Fibroblast of villous mesenchyme (primary cell): ENCODE measurements at regions not wholly inside any gene's neighbourhood (a gene's known extent, or its start where the extent isn't known, plus 50 kb on each side); places are given as distances from the start of the nearest gene placed in this dataset.

ENCODE experiments used
- DNase-seq: peaks from one replicate; pipeline ENCODE4 v3.0.0-alpha.2; 2010; ENCODE audit warnings: low read depth
- H3K4me3 ChIP-seq: 2 replicates; pipeline ENCODE4 v1.5.1; 2011; ENCODE audit warnings: low read depth, mild to moderate bottlenecking, low read length
- TF ChIP-seq, protein P1 (sequence below): IDR thresholded peaks from 2 replicates; pipeline ENCODE4 v1.5.1; 2012; ENCODE audit warnings: low read depth, mild to moderate bottlenecking, low read length; ENCODE audit not compliant: insufficient read depth

DNA sequence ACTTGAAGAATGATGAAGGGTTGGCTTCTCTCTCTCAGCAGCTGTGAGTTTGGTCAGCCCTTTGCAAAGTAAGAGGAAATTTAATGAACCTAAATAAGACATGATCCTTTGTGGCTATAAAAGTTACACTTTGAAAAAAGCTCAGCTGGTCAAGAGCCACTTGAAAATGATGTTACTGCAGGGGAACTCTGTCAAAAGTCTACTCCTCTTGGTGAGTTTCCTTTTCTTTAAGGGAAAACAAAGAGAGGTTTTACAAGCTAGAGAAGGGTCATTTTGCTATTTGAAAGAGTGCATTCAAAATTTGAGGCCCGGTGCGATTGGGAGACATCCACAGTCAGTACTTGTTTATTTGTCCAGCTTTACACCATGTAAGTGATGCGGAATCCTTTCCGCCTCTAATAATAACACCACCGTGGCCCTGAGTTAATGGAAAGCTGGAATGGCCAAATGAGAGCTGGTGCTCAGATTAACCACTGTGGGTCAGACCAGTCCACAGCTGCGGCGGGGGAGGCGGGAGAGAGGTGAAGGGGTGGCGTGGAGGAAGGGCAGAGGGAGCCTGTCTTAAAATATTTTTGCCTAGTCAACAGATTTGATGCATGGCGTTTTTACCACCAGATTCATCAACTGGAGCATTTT lies 404.0 kb downstream of the TLE4 start:
- TF ChIP-seq, protein P1, sequence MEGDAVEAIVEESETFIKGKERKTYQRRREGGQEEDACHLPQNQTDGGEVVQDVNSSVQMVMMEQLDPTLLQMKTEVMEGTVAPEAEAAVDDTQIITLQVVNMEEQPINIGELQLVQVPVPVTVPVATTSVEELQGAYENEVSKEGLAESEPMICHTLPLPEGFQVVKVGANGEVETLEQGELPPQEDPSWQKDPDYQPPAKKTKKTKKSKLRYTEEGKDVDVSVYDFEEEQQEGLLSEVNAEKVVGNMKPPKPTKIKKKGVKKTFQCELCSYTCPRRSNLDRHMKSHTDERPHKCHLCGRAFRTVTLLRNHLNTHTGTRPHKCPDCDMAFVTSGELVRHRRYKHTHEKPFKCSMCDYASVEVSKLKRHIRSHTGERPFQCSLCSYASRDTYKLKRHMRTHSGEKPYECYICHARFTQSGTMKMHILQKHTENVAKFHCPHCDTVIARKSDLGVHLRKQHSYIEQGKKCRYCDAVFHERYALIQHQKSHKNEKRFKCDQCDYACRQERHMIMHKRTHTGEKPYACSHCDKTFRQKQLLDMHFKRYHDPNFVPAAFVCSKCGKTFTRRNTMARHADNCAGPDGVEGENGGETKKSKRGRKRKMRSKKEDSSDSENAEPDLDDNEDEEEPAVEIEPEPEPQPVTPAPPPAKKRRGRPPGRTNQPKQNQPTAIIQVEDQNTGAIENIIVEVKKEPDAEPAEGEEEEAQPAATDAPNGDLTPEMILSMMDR: no peak
- DNase-seq: no peak
- no peak overlapping the region for H3K4me3 ChIP-seq

DNA sequence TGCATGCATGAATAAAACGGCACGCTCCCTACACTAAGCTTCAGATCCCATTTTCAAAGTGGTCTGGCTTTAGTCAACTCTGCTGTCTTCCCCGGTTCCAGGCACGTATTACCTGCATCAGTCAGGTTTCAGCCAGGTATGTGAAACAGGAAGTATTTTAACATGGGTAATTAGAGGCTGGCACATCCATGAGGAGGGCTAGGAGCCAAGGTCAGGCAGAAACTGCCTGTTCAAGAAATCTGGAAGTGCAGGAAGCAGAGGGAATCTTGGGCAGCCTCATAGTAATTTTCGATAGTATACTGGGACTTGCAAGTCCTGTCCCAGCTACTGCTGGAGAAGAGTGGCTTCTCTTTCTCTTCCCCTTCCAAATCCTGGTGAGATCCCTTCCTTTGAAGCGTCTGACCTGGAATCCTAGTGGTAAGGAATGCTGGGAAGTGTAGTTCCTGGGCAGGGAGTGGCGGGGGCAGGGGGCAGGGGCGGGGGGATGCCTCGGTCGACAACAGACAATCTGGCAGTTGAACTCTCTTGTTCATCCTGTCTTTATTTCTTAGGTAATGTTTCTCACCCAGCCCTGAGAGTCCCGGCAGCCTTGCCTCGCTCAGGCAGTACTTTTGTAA lies 403.1 kb downstream of the TLE4 start:
- DNase-seq: no peak
- H3K4me3 ChIP-seq: no peak overlapping the region
- TF ChIP-seq, protein P1: no peak

DNA sequence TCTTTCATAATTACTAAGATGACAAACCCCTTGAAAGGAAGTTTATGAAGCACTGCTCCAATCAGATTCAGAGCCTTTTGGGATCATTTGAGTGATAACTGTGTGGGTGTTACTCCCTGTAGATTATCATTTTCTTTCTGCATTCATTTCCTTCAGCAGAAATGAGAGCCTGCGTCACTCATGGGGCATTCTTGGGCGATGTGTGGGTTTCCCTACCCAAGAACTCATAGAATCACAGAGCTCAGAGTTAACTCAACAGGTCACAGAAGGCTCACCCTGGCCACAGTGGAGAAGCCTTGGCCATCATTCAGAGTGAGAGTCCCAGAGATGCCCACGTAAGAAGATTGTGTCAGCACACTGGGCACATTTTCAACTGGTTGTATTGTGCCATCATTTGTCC lies 401.9 kb downstream of the TLE4 start:
- H3K4me3 ChIP-seq: no peak overlapping the region
- TF ChIP-seq, protein P1: no peak
- DNase-seq: no peak

DNA sequence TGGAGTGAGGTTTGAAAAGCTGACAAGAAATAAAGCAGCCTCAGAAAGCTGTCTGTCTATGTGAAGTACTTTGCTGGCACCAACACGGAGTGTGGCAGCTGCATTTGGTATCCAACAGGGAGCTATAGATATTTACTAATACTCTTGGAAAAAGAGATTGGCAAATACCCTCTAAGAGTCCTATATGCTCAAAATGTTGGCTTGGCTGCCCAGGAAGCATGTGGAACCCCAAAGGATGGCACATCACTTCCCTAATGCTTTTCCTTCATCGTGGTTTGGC lies 398.3 kb downstream of the TLE4 start:
- no peak overlapping the region for H3K4me3 ChIP-seq
- TF ChIP-seq, protein P1: no peak
- no peak for DNase-seq

DNA sequence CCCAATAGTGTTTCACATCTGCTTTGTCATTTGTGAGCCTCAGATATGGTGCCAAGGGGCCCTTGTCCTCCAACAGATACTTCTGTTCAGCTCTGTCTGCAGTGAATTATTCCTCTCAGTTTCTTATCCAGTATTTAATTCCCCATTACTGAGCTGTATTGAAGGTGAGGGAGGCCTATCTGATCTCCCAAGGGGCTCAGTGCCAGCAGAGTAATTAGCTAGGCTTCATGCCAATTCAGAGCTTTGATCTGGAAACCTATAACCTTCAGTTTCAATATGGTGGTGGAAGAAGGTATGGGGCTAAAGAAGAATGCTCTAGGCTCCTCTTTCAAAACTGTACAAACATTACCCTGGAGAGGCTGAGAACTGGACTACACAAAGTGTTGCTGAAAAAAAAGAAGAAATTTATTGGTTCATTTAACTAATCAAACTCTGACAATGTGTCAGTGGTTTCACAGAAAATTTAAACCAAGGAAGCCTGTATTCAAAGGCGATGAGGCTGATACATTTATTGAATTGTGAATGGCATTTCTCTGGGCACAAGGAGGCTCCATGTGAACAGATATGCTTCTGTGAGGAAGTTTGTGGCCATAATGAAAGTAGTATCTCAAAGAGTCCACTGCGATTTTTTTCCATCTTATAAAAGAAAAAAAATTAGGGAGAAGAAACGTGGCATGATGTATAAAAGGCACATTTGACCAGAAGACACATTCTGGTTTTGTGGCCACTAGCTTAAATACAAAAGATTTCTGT lies 397.8 kb downstream of the TLE4 start:
- TF ChIP-seq, protein P1: no peak
- DNase-seq: no peak
- no peak overlapping the region for H3K4me3 ChIP-seq

DNA sequence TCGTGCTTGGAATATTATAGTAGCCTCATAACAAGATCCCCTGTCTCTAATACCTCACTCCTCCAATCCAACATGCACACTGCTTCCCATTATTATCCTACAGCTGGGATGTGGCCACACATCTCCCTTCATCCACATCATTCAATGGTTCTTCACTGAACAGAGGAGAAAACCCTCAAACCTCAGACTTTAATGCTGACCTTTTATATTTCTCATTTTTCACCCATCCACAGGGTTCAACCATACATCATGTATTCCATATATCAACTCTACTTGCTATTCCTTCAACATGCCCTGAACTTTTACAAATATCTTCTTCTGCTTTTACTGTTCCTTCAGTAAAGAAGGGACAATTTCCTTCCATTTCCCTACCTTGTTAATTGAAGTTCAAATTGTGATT lies 396.8 kb downstream of the TLE4 start:
- H3K4me3 ChIP-seq: no peak overlapping the region
- no peak for DNase-seq
- TF ChIP-seq, protein P1: no peak
